Nephron (organoid): ENCODE measurements at regions not wholly inside any gene's neighbourhood (a gene's known extent, or its start where the extent isn't known, plus 50 kb on each side); places are given as distances from the start of the nearest gene placed in this dataset.
A peak's percentile ranks its signal among the peaks of the same experiment; 100 is the strongest.

Experiments used
- H3K27ac Mint-ChIP-seq, 3 experiments: 2 replicates each; pipeline ENCODE4 v1.8.0; 2020; ENCODE audit warnings: mixed read lengths in 3 of 3, mild to moderate bottlenecking in 2 of 3, moderate library complexity in 1 of 3
- H3K27me3 Mint-ChIP-seq: 2 replicates; pipeline ENCODE4 v1.8.0; 2021; ENCODE audit warnings: low read depth, mild to moderate bottlenecking, moderate library complexity, mixed read lengths
- H3K36me3 Mint-ChIP-seq: 2 replicates; pipeline ENCODE4 v1.8.0; 2020; ENCODE audit warnings: low read depth, mixed read lengths
- H3K4me1 Mint-ChIP-seq: 2 replicates; pipeline ENCODE4 v1.8.0; 2020; ENCODE audit warnings: mixed read lengths
- H3K4me3 Mint-ChIP-seq, 3 experiments: 2 replicates each; pipeline ENCODE4 v1.8.0; 2020; ENCODE audit warnings: mild to moderate bottlenecking in 3 of 3, mixed read lengths in 3 of 3, moderate library complexity in 2 of 3
- H3K9me3 Mint-ChIP-seq: 2 replicates; pipeline ENCODE4 v1.8.0; 2020; ENCODE audit warnings: mixed read lengths
- CTCF ChIP-seq, 3 experiments: fragments of 200-600 bp; sonication (generic); IDR thresholded peaks; one replicate each; pipeline ENCODE4 v1.5.0; 2021; ENCODE audit warnings: antibody characterized with exemption in 3 of 3; ENCODE audit not compliant: unreplicated experiment in 3 of 3

- no peaks in the 10 kb centered on the region for H3K36me3 Mint-ChIP-seq
- peaks cover 19% of the 10 kb centered on the region for H3K4me1 Mint-ChIP-seq
- H3K27me3 Mint-ChIP-seq = no peaks in the 10 kb centered on the region
- H3K4me3 Mint-ChIP-seq = no peak overlapping the region
- no peak for TF ChIP-seq CTCF (IDR thresholded peaks at IDR 0.05; ENCODE audit: unreplicated experiment in 3 of 3)
- no peak overlapping the region for H3K27ac Mint-ChIP-seq
- H3K9me3 Mint-ChIP-seq = no peaks in the 10 kb centered on the region
Observed at GRCh38 chr1:60387175-60387574, 313.6 kb upstream of the C1orf87 start.

GRCh38 chr1:60386249-60386648, 312.7 kb upstream of the C1orf87 start:
- Mint-ChIP-seq H3K36me3 (no peaks in the 10 kb centered on the region), H3K4me3 (no peak overlapping the region), H3K27ac (no peak overlapping the region), H3K9me3 (no peaks in the 10 kb centered on the region), H3K4me1 (peaks cover 19% of the 10 kb centered on the region), H3K27me3 (no peaks in the 10 kb centered on the region)
- TF ChIP-seq CTCF (IDR thresholded peaks at IDR 0.05; ENCODE audit: unreplicated experiment in 3 of 3) = peak in 1 of 3 experiments; percentile 7

- H3K9me3 Mint-ChIP-seq = peaks cover 9% of the 10 kb centered on the region
- H3K36me3 Mint-ChIP-seq = no peaks in the 10 kb centered on the region
- no peak overlapping the region for H3K27ac Mint-ChIP-seq
- H3K27me3 Mint-ChIP-seq = no peaks in the 10 kb centered on the region
- no peak overlapping the region for H3K4me3 Mint-ChIP-seq
- H3K4me1 Mint-ChIP-seq = no peaks in the 10 kb centered on the region
- TF ChIP-seq CTCF (IDR thresholded peaks at IDR 0.05; ENCODE audit: unreplicated experiment in 3 of 3) = no peak
Observed at GRCh38 chr1:60376196-60376595, 302.6 kb upstream of the C1orf87 start.

GRCh38 chr1:60374537-60374936, 301.0 kb upstream of the C1orf87 start:
- no peaks in the 10 kb centered on the region for H3K36me3 Mint-ChIP-seq
- H3K27ac Mint-ChIP-seq = no peak overlapping the region
- no peak for TF ChIP-seq CTCF (IDR thresholded peaks at IDR 0.05; ENCODE audit: unreplicated experiment in 3 of 3)
- H3K4me1 Mint-ChIP-seq = no peaks in the 10 kb centered on the region
- no peaks in the 10 kb centered on the region for H3K27me3 Mint-ChIP-seq
- H3K4me3 Mint-ChIP-seq = no peak overlapping the region
- peaks cover 17% of the 10 kb centered on the region for H3K9me3 Mint-ChIP-seq

- Mint-ChIP-seq H3K36me3 (no peaks in the 10 kb centered on the region), H3K27me3 (no peaks in the 10 kb centered on the region), H3K9me3 (peaks cover 13% of the 10 kb centered on the region), H3K27ac (no peak overlapping the region), H3K4me3 (no peak overlapping the region), H3K4me1 (peaks cover 13% of the 10 kb centered on the region)
- TF ChIP-seq CTCF (IDR thresholded peaks at IDR 0.05; ENCODE audit: unreplicated experiment in 3 of 3) = no peak
Observed at GRCh38 chr1:60367532-60367931, 294.0 kb upstream of the C1orf87 start.

GRCh38 chr1:60359431-60359830, 285.9 kb upstream of the C1orf87 start:
- no peak for TF ChIP-seq CTCF (IDR thresholded peaks at IDR 0.05; ENCODE audit: unreplicated experiment in 3 of 3)
- Mint-ChIP-seq H3K36me3 (no peaks in the 10 kb centered on the region), H3K27ac (peak overlapping the region in 2 of 3 experiments; percentile 77 to 84), H3K9me3 (peaks cover 9% of the 10 kb centered on the region), H3K4me1 (peaks cover 12% of the 10 kb centered on the region), H3K27me3 (no peaks in the 10 kb centered on the region), H3K4me3 (no peak overlapping the region)
